Activated B cell treated with CpG ODN at 0.5 μM for 24 hours (primary cell): ENCODE measurements at regions not wholly inside any gene's neighbourhood (a gene's known extent, or its start where the extent isn't known, plus 50 kb on each side); places are given as distances from the start of the nearest gene placed in this dataset.

ENCODE experiments used
- ATAC-seq: fragments of 200-7000 bp; cut with Tn5 transposase; one replicate; pipeline ENCODE4 v1.10.0; 2021; ENCODE audit warnings: low read depth, mild to moderate bottlenecking, moderate library complexity
- CTCF ChIA-PET: fragments of 350-600 bp; sonication (Branson Sonifier 250); formaldehyde crosslinking; loops from one replicate; lab custom pipeline; 2021; ENCODE audit warnings: antibody characterized with exemption; lab: Charles Lee
- POLR2A ChIA-PET: fragments of 350-600 bp; sonication (Branson Sonifier 250); formaldehyde crosslinking; loops from one replicate; lab custom pipeline; 2021; ENCODE audit warnings: antibody characterized with exemption; lab: Charles Lee
- DNase-seq: peaks from one replicate; pipeline ENCODE4 v3.0.0; 2022
- H3K27ac Mint-ChIP-seq: one replicate; pipeline ENCODE4 v1.8.0; 2020; ENCODE audit warnings: mixed read lengths
- H3K27me3 Mint-ChIP-seq: one replicate; pipeline ENCODE4 v1.8.0; 2021; ENCODE audit warnings: mixed read lengths
- H3K36me3 Mint-ChIP-seq: one replicate; pipeline ENCODE4 v1.8.0; 2021; ENCODE audit warnings: low read depth, mixed read lengths
- H3K4me1 Mint-ChIP-seq: one replicate; pipeline ENCODE4 v1.8.0; 2021; ENCODE audit warnings: mixed read lengths
- H3K4me3 Mint-ChIP-seq: one replicate; pipeline ENCODE4 v1.8.0; 2020; ENCODE audit warnings: mild to moderate bottlenecking, mixed read lengths
- H3K9me3 Mint-ChIP-seq: one replicate; pipeline ENCODE4 v1.8.0; 2020; ENCODE audit warnings: mixed read lengths
- intact Hi-C: fragments of 100-400 bp; cut with micrococcal nuclease; formaldehyde crosslinking; loops from one replicate; pipeline ENCODE4 v1.15.1; 2024
- TF ChIP-seq, protein P1 (sequence below): fragments of 200-600 bp; IDR thresholded peaks from one replicate; pipeline ENCODE4 v1.8.0; 2022; ENCODE audit warnings: antibody characterized with exemption, mild to moderate bottlenecking

DNA sequence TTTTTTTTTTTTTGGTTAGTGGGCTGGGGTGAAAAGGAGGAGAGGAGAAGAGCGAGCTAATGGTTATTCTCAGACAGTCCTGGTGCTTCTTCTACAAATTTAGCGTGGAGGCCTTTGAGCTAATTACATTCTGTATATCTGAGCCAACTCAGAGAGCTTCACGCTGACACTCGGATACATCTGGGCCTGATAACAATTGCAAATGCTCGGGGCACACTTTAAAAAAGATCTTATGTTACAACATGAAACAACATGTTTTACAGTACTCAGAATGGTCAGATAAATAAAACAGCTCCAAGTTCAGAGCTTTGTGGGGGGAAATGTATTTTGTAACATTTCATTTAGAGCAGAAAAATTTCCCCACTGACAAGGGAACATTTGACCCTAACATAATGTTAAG, 966.9 kb upstream of the NR2F2 start:
- CTCF ChIA-PET: no interaction called here
- Mint-ChIP-seq H3K4me1 (no peaks in the 10 kb centered on the region), H3K9me3 (peaks cover 4% of the 10 kb centered on the region), H3K4me3 (no peak overlapping the region), H3K36me3 (no peaks in the 10 kb centered on the region), H3K27ac (no peak overlapping the region), H3K27me3 (no peaks in the 10 kb centered on the region)
- POLR2A ChIA-PET: no interaction called here
- intact Hi-C loops: no loop called here
- DNase-seq: no peak
- TF ChIP-seq, protein P1, sequence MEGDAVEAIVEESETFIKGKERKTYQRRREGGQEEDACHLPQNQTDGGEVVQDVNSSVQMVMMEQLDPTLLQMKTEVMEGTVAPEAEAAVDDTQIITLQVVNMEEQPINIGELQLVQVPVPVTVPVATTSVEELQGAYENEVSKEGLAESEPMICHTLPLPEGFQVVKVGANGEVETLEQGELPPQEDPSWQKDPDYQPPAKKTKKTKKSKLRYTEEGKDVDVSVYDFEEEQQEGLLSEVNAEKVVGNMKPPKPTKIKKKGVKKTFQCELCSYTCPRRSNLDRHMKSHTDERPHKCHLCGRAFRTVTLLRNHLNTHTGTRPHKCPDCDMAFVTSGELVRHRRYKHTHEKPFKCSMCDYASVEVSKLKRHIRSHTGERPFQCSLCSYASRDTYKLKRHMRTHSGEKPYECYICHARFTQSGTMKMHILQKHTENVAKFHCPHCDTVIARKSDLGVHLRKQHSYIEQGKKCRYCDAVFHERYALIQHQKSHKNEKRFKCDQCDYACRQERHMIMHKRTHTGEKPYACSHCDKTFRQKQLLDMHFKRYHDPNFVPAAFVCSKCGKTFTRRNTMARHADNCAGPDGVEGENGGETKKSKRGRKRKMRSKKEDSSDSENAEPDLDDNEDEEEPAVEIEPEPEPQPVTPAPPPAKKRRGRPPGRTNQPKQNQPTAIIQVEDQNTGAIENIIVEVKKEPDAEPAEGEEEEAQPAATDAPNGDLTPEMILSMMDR: no peak
- no peak for ATAC-seq

DNA sequence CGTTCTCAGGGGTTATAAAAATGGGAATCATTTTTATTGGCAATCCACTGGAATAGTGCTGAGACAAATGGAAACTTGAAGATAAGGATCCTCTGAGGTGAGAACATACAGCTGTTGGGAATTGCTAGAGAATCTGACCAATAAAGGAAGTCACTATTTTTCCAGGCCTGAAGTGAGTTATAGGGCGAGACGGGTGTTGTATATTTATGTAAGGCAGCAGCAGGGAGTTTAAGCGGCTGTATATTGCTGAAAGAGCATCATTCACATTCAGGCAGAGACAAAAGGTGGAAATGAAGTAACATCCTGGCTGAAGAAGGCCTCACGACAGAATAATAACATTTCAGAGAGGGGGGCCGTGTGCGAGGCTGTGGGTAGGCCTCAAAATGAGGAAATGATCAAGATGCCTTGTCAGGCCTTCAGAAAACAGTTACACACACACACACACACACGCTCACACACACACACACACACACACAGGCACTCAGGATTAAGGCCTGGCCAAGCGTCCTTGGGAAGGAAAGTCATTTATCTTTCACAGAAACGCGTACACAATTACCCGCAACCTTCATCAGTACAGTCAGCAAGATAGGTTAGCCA, 964.9 kb upstream of the NR2F2 start:
- CTCF ChIA-PET: no interaction called here
- POLR2A ChIA-PET: no interaction called here
- intact Hi-C loops: no loop called here

DNA sequence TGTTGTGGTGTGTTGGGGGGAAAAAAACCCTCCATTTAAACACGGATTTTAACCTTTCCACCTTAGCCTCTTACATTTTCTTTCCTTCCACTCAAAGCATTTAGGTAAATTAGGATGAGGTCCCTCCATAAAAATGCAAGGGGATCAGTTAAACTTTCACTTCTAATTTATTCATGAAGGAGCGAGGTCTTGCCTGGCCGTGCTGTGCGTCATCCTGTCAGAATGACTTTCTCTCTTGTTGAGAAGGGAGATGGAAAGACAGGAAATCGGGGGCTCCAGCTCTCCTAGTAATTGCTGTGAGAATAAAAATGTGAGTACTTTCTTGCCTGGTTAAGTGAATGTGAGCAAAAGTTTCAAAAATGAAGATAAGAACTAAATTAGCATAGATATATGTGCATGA, 962.3 kb upstream of the NR2F2 start:
- Mint-ChIP-seq H3K27me3 (no peaks in the 10 kb centered on the region), H3K9me3 (no peaks in the 10 kb centered on the region), H3K36me3 (no peaks in the 10 kb centered on the region), H3K4me1 (no peaks in the 10 kb centered on the region), H3K4me3 (no peak overlapping the region), H3K27ac (no peak overlapping the region)
- TF ChIP-seq, protein P1: no peak
- no peak for ATAC-seq
- DNase-seq: no peak
- intact Hi-C loops: no loop called here
- ChIA-PET POLR2A (no interaction called here), CTCF (no interaction called here)

More for the DNA sequence above, 964.9 kb upstream of the NR2F2 start:
- peaks cover 2% of the 10 kb centered on the region for H3K9me3 Mint-ChIP-seq
- no peak for ATAC-seq
- H3K27me3 Mint-ChIP-seq: no peaks in the 10 kb centered on the region
- H3K36me3 Mint-ChIP-seq: no peaks in the 10 kb centered on the region
- DNase-seq: no peak
- no peaks in the 10 kb centered on the region for H3K4me1 Mint-ChIP-seq
- H3K4me3 Mint-ChIP-seq: no peak overlapping the region
- TF ChIP-seq, protein P1: no peak
- no peak overlapping the region for H3K27ac Mint-ChIP-seq

DNA sequence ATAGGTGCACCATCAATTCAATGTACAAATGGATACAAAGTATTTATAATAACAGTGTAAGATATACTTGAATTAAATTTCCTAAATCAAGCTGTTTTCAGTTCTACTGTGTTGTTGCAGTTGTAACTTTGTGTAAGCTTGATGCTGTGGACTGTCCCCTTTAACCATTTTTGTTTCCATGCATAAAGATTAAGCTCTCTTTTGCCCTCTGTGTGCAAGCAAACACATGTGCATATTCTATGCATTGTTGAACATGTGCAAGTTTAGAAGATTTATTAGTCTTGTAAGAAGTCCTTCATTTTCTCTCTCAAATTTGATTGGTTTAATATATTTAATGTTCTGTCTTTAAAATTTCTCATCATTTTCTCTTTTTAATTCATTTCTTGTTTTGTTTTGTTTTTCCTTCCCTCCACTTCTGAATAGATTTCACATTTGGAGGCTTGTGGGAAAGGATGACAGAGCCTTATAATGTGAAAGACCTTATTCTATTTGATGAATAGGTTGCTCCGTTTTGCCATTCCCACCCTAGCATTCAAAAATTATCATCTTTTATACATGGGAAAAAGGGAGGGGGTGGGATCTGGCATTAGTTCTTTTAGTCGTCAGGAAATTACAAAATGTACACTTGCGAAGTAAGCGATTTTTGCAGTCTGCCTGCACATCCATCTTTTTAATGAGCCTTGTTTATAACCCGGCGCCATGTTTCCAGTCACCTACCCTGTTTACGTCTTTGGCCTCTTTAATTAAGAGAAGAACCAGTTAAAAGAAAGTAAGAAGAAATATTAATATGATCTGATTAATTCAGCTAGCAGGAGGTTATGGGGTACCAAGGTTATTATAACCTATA, 961.5 kb upstream of the NR2F2 start:
- no peaks in the 10 kb centered on the region for H3K27me3 Mint-ChIP-seq
- ChIA-PET CTCF (no interaction called here), POLR2A (no interaction called here)
- no peak overlapping the region for H3K27ac Mint-ChIP-seq
- H3K9me3 Mint-ChIP-seq: no peaks in the 10 kb centered on the region
- ATAC-seq: no peak
- intact Hi-C loops: no loop called here
- no peaks in the 10 kb centered on the region for H3K4me1 Mint-ChIP-seq
- no peak overlapping the region for H3K4me3 Mint-ChIP-seq
- DNase-seq: no peak
- TF ChIP-seq, protein P1: no peak
- H3K36me3 Mint-ChIP-seq: no peaks in the 10 kb centered on the region

DNA sequence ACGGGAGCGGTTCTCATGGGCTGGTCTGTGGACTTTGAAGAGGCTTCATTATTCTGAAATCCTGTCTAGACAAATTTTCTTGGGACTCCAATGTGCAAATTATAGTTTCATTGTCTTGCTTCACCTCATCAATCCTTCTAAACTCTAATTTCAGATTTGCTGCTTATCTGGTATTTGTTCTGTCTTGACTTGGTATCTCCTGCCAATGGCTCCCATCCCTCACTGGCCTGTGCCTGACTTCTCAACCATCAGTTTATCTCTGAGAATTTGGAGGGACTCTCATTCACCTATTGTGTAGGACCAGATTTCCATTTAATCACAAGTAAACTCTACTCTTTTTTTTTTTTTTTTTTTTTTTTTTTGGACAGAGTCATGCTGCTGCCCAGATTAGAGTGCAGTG, 960.2 kb upstream of the NR2F2 start:
- H3K27ac Mint-ChIP-seq: no peak overlapping the region
- TF ChIP-seq, protein P1: no peak
- H3K36me3 Mint-ChIP-seq: no peaks in the 10 kb centered on the region
- no peak overlapping the region for H3K4me3 Mint-ChIP-seq
- ChIA-PET CTCF (no interaction called here), POLR2A (no interaction called here)
- intact Hi-C loops: no loop called here
- no peak for DNase-seq
- no peak for ATAC-seq
- no peaks in the 10 kb centered on the region for H3K9me3 Mint-ChIP-seq
- no peaks in the 10 kb centered on the region for H3K4me1 Mint-ChIP-seq
- no peaks in the 10 kb centered on the region for H3K27me3 Mint-ChIP-seq
